ENCODE measurements at regions not wholly inside any gene's neighbourhood (a gene's known extent, or its start where the extent isn't known, plus 50 kb on each side); places are given as distances from the start of the nearest gene placed in this dataset.

- Histone ChIP-seq H3K27ac (no peak overlapping the region), H3K9me3 (peaks cover 0 to 9% (median 0%) of the 10 kb centered on the region in 11 donors), H3K4me1 (no peaks in the 10 kb centered on the region), H3K27me3 (no peaks in the 10 kb centered on the region), H3K4me3 (no peak overlapping the region), H3K36me3 (no peaks in the 10 kb centered on the region)
- DNase-seq, result no peak
- intact Hi-C loops (cut with DNase I), result no loop called here
- no peak for ATAC-seq
- 69 to 77% methylated on average over 2 of the region's 2 CpGs for WGBS, 2 donors
- TF ChIP-seq CTCF (IDR thresholded peaks at IDR 0.05), result no peak
These were observed 328.0 kb downstream of the KCTD8 start for GRCh38 chr4:44120646-44121045.

GRCh38 chr4:44121210-44121609, 327.4 kb downstream of the KCTD8 start:
- Histone ChIP-seq H3K4me3 (no peak overlapping the region), H3K27me3 (no peaks in the 10 kb centered on the region)
- TF ChIP-seq CTCF (IDR thresholded peaks at IDR 0.05), result no peak

More at GRCh38 chr4:44121210-44121609, 327.4 kb downstream of the KCTD8 start:
- H3K36me3 ChIP-seq, result no peaks in the 10 kb centered on the region
- peaks cover 0 to 9% (median 0%) of the 10 kb centered on the region in 11 donors for H3K9me3 ChIP-seq
- intact Hi-C loops (cut with DNase I), result no loop called here
- no peak overlapping the region for H3K27ac ChIP-seq
- DNase-seq (no peak), ATAC-seq (no peak)
- no peaks in the 10 kb centered on the region for H3K4me1 ChIP-seq
- 36 to 37% methylated on average over 1 of the region's 1 CpG for WGBS, 2 donors
